HTR-8/SVneo (cell line): ENCODE measurements at regions not wholly inside any gene's neighbourhood (a gene's known extent, or its start where the extent isn't known, plus 50 kb on each side); places are given as distances from the start of the nearest gene placed in this dataset.
A peak's percentile ranks its signal among the peaks of the same experiment; 100 is the strongest.

Experiments used
- DNase-seq: peaks from one replicate; pipeline ENCODE4 v3.0.0; 2011; ENCODE audit warnings: low spot score, mixed read lengths; ENCODE audit not compliant: insufficient read length
- FAIRE-seq: peaks from 2 replicates; lab custom pipeline; 2011; peaks lifted over from hg19 to GRCh38; lab: Jason Lieb, UNC

GRCh38 chr14:94685681-94686485, 73.7 kb downstream of the SERPINA3 start:
- DNase-seq (no peak), FAIRE-seq (no peak)

- DNase-seq = no peak
- no peak for FAIRE-seq
Measured at GRCh38 chr14:94685166-94685581, 73.0 kb downstream of the SERPINA3 start.

GRCh38 chr14:94682736-94683135, 70.5 kb downstream of the SERPINA3 start:
- FAIRE-seq (no peak), DNase-seq (no peak)

GRCh38 chr14:94682061-94682516, 69.9 kb downstream of the SERPINA3 start:
- no peak for FAIRE-seq
- DNase-seq = no peak

GRCh38 chr14:94681300-94682060, 69.3 kb downstream of the SERPINA3 start:
- DNase-seq = peak; percentile 61
- peak; percentile 72 for FAIRE-seq

- no peak for DNase-seq
- FAIRE-seq = no peak
Measured at GRCh38 chr14:94680862-94681288, 68.7 kb downstream of the SERPINA3 start.

GRCh38 chr14:94679937-94680861, 68.0 kb downstream of the SERPINA3 start:
- DNase-seq (no peak), FAIRE-seq (no peak)

- no peak for FAIRE-seq
- no peak for DNase-seq
Measured at GRCh38 chr14:94679106-94679810, 67.1 kb downstream of the SERPINA3 start.

GRCh38 chr14:94677747-94678146, 65.6 kb downstream of the SERPINA3 start:
- FAIRE-seq (no peak), DNase-seq (no peak)

- DNase-seq = no peak
- FAIRE-seq = no peak
Measured at GRCh38 chr14:94677213-94677612, 65.0 kb downstream of the SERPINA3 start.

GRCh38 chr14:94676495-94677185, 64.4 kb downstream of the SERPINA3 start:
- FAIRE-seq (no peak), DNase-seq (no peak)

- FAIRE-seq (no peak), DNase-seq (no peak)
Measured at GRCh38 chr14:94675036-94675435, 62.8 kb downstream of the SERPINA3 start.

GRCh38 chr14:94673781-94674231, 61.6 kb downstream of the SERPINA3 start:
- DNase-seq (no peak), FAIRE-seq (no peak)
